Stimulated activated naive CD8-positive, alpha-beta T cell treated with anti-CD3 and anti-CD28 coated beads, Interleukin-15, Interleukin-2, amounts not matched to agents 100 ng/mL and 50 ng/mL, for 24 hours (primary cell): ENCODE measurements at regions not wholly inside any gene's neighbourhood (a gene's known extent, or its start where the extent isn't known, plus 50 kb on each side); places are given as distances from the start of the nearest gene placed in this dataset.

Experiments
- H3K27ac Mint-ChIP-seq: one replicate; pipeline ENCODE4 v1.8.0; 2021; ENCODE audit warnings: mild to moderate bottlenecking, mixed read lengths
- H3K27me3 Mint-ChIP-seq: one replicate; pipeline ENCODE4 v1.8.0; 2021; ENCODE audit warnings: mixed read lengths
- H3K36me3 Mint-ChIP-seq: one replicate; pipeline ENCODE4 v1.8.0; 2021; ENCODE audit warnings: low read depth, mixed read lengths
- H3K4me1 Mint-ChIP-seq: one replicate; pipeline ENCODE4 v1.8.0; 2021; ENCODE audit warnings: low read depth, mixed read lengths
- H3K4me3 Mint-ChIP-seq: one replicate; pipeline ENCODE4 v1.8.0; 2021; ENCODE audit warnings: mild to moderate bottlenecking, mixed read lengths
- H3K9me3 Mint-ChIP-seq: one replicate; pipeline ENCODE4 v1.8.0; 2021; ENCODE audit warnings: mixed read lengths

GRCh38 chr18:24778810-24779418 lies 318.5 kb downstream of the HRH4 start:
- Mint-ChIP-seq H3K4me1 (no peaks in the 10 kb centered on the region), H3K27ac (no peak overlapping the region), H3K9me3 (no peaks in the 10 kb centered on the region), H3K4me3 (no peak overlapping the region), H3K27me3 (no peaks in the 10 kb centered on the region), H3K36me3 (no peaks in the 10 kb centered on the region)

GRCh38 chr18:24782566-24782965 lies 322.1 kb downstream of the HRH4 start:
- H3K36me3 Mint-ChIP-seq, result no peaks in the 10 kb centered on the region
- H3K27me3 Mint-ChIP-seq, result no peaks in the 10 kb centered on the region
- no peaks in the 10 kb centered on the region for H3K9me3 Mint-ChIP-seq

GRCh38 chr18:24785019-24785418 lies 324.6 kb downstream of the HRH4 start:
- peaks cover 5% of the 10 kb centered on the region for H3K9me3 Mint-ChIP-seq
- H3K27ac Mint-ChIP-seq, result no peak overlapping the region
- no peaks in the 10 kb centered on the region for H3K4me1 Mint-ChIP-seq
- H3K36me3 Mint-ChIP-seq, result no peaks in the 10 kb centered on the region
- no peaks in the 10 kb centered on the region for H3K27me3 Mint-ChIP-seq
- no peak overlapping the region for H3K4me3 Mint-ChIP-seq

More at GRCh38 chr18:24782566-24782965, 322.1 kb downstream of the HRH4 start:
- Mint-ChIP-seq H3K4me1 (no peaks in the 10 kb centered on the region), H3K27ac (no peak overlapping the region), H3K4me3 (no peak overlapping the region)

- Mint-ChIP-seq H3K27ac (no peak overlapping the region), H3K9me3 (peaks cover 5% of the 10 kb centered on the region), H3K4me1 (no peaks in the 10 kb centered on the region), H3K4me3 (no peak overlapping the region), H3K36me3 (no peaks in the 10 kb centered on the region), H3K27me3 (no peaks in the 10 kb centered on the region)
Measured at GRCh38 chr18:24786027-24786426, 325.6 kb downstream of the HRH4 start.

GRCh38 chr18:24790347-24790746 lies 329.9 kb downstream of the HRH4 start:
- Mint-ChIP-seq H3K36me3 (no peaks in the 10 kb centered on the region), H3K9me3 (peaks cover 5% of the 10 kb centered on the region), H3K27me3 (peaks cover 6% of the 10 kb centered on the region), H3K4me3 (no peak overlapping the region), H3K27ac (no peak overlapping the region), H3K4me1 (no peaks in the 10 kb centered on the region)

GRCh38 chr18:24791751-24792545 lies 331.5 kb downstream of the HRH4 start:
- Mint-ChIP-seq H3K4me3 (no peak overlapping the region), H3K4me1 (no peaks in the 10 kb centered on the region), H3K9me3 (peaks cover 5% of the 10 kb centered on the region), H3K27ac (no peak overlapping the region), H3K36me3 (no peaks in the 10 kb centered on the region), H3K27me3 (peaks cover 6% of the 10 kb centered on the region)

- Mint-ChIP-seq H3K4me3 (no peak overlapping the region), H3K9me3 (peaks cover 2% of the 10 kb centered on the region), H3K27me3 (peaks cover 6% of the 10 kb centered on the region), H3K36me3 (no peaks in the 10 kb centered on the region), H3K27ac (no peak overlapping the region), H3K4me1 (no peaks in the 10 kb centered on the region)
Measured at GRCh38 chr18:24793742-24794141, 333.3 kb downstream of the HRH4 start.

- Mint-ChIP-seq H3K4me1 (no peaks in the 10 kb centered on the region), H3K9me3 (no peaks in the 10 kb centered on the region), H3K27me3 (peaks cover 6% of the 10 kb centered on the region), H3K36me3 (no peaks in the 10 kb centered on the region), H3K4me3 (no peak overlapping the region), H3K27ac (no peak overlapping the region)
Measured at GRCh38 chr18:24795129-24795528, 334.7 kb downstream of the HRH4 start.

GRCh38 chr18:24797981-24798380 lies 337.5 kb downstream of the HRH4 start:
- Mint-ChIP-seq H3K36me3 (no peaks in the 10 kb centered on the region), H3K4me1 (no peaks in the 10 kb centered on the region), H3K9me3 (no peaks in the 10 kb centered on the region), H3K4me3 (no peak overlapping the region), H3K27ac (no peak overlapping the region), H3K27me3 (peaks cover 3% of the 10 kb centered on the region)

GRCh38 chr18:24799176-24799575 lies 338.7 kb downstream of the HRH4 start:
- no peak overlapping the region for H3K27ac Mint-ChIP-seq
- no peaks in the 10 kb centered on the region for H3K36me3 Mint-ChIP-seq
- no peaks in the 10 kb centered on the region for H3K9me3 Mint-ChIP-seq
- peaks cover 3% of the 10 kb centered on the region for H3K27me3 Mint-ChIP-seq
- H3K4me3 Mint-ChIP-seq, result no peak overlapping the region
- no peaks in the 10 kb centered on the region for H3K4me1 Mint-ChIP-seq

- no peak overlapping the region for H3K4me3 Mint-ChIP-seq
- no peaks in the 10 kb centered on the region for H3K4me1 Mint-ChIP-seq
- no peaks in the 10 kb centered on the region for H3K9me3 Mint-ChIP-seq
- H3K27me3 Mint-ChIP-seq, result peaks cover 6% of the 10 kb centered on the region
- no peak overlapping the region for H3K27ac Mint-ChIP-seq
- no peaks in the 10 kb centered on the region for H3K36me3 Mint-ChIP-seq
Measured at GRCh38 chr18:24799720-24800119, 339.3 kb downstream of the HRH4 start.

- H3K4me3 Mint-ChIP-seq, result no peak overlapping the region
- H3K36me3 Mint-ChIP-seq, result no peaks in the 10 kb centered on the region
- no peak overlapping the region for H3K27ac Mint-ChIP-seq
- no peaks in the 10 kb centered on the region for H3K9me3 Mint-ChIP-seq
- H3K4me1 Mint-ChIP-seq, result no peaks in the 10 kb centered on the region
- peaks cover 6% of the 10 kb centered on the region for H3K27me3 Mint-ChIP-seq
Measured at GRCh38 chr18:24801001-24801400, 340.6 kb downstream of the HRH4 start.

- Mint-ChIP-seq H3K27ac (no peak overlapping the region), H3K4me1 (no peaks in the 10 kb centered on the region), H3K4me3 (no peak overlapping the region), H3K36me3 (no peaks in the 10 kb centered on the region), H3K27me3 (peaks cover 6% of the 10 kb centered on the region), H3K9me3 (no peaks in the 10 kb centered on the region)
Measured at GRCh38 chr18:24802456-24802855, 342.0 kb downstream of the HRH4 start.

GRCh38 chr18:24805156-24805555 lies 344.7 kb downstream of the HRH4 start:
- H3K9me3 Mint-ChIP-seq, result peaks cover 6% of the 10 kb centered on the region
- no peak overlapping the region for H3K4me3 Mint-ChIP-seq
- peaks cover 6% of the 10 kb centered on the region for H3K27me3 Mint-ChIP-seq
- no peaks in the 10 kb centered on the region for H3K36me3 Mint-ChIP-seq
- H3K4me1 Mint-ChIP-seq, result no peaks in the 10 kb centered on the region
- no peak overlapping the region for H3K27ac Mint-ChIP-seq

- Mint-ChIP-seq H3K36me3 (no peaks in the 10 kb centered on the region), H3K9me3 (peaks cover 6% of the 10 kb centered on the region), H3K27ac (no peak overlapping the region), H3K4me1 (no peaks in the 10 kb centered on the region), H3K27me3 (peaks cover 2% of the 10 kb centered on the region), H3K4me3 (no peak overlapping the region)
Measured at GRCh38 chr18:24809173-24809950, 348.9 kb downstream of the HRH4 start.
